HepG2 (cell line): ENCODE measurements at regions not wholly inside any gene's neighbourhood (a gene's known extent, or its start where the extent isn't known, plus 50 kb on each side); places are given as distances from the start of the nearest gene placed in this dataset.
A peak's percentile ranks its signal among the peaks of the same experiment; 100 is the strongest.

ENCODE experiments used
- KDM5A ChIP-seq: fragments of 200-600 bp; sonication (generic); IDR thresholded peaks from 2 replicates; pipeline ENCODE4 v1.7.0; 2018; ENCODE audit warnings: antibody characterized with exemption, mild to moderate bottlenecking, low read length, borderline replicate concordance
- MXD4 ChIP-seq: IDR thresholded peaks from 2 replicates; pipeline ENCODE4 v1.6.1; 2016; ENCODE audit warnings: mild to moderate bottlenecking, missing biosample characterization, missing genetic modification reagents
- RERE ChIP-seq: IDR thresholded peaks from 2 replicates; pipeline ENCODE4 v1.6.1; 2016; ENCODE audit warnings: low read depth, missing genetic modification reagents, missing compliant biosample characterization
- THAP8 ChIP-seq: sonication (generic); formaldehyde crosslinking; IDR thresholded peaks from 2 replicates; pipeline ENCODE4 v1.5.1; 2020; ENCODE audit warnings: missing genetic modification reagents, mild to moderate bottlenecking, borderline replicate concordance
- TRAFD1 ChIP-seq: sonication (generic); formaldehyde crosslinking; IDR thresholded peaks from 2 replicates; pipeline ENCODE4 v1.5.1; 2020; ENCODE audit warnings: missing genetic modification reagents, mild to moderate bottlenecking, borderline replicate concordance
- ZMYM4 ChIP-seq: sonication (generic); formaldehyde crosslinking; IDR thresholded peaks from 2 replicates; pipeline ENCODE4 v1.8.1; 2023; ENCODE audit warnings: mild to moderate bottlenecking, missing genetic modification reagents
- ZNF136 ChIP-seq: sonication (generic); formaldehyde crosslinking; IDR thresholded peaks from 2 replicates; pipeline ENCODE4 v1.8.1; 2022; ENCODE audit warnings: low read depth, mild to moderate bottlenecking, moderate library complexity, missing genetic modification reagents
- ZNF234 ChIP-seq: sonication (generic); formaldehyde crosslinking; conservative IDR thresholded peaks from 2 replicates; pipeline ENCODE4 v1.5.1; 2020; ENCODE audit warnings: mild to moderate bottlenecking, missing genetic modification reagents
- ZNF451 ChIP-seq: sonication (generic); formaldehyde crosslinking; IDR thresholded peaks from 2 replicates; pipeline ENCODE4 v1.5.0; 2020; ENCODE audit warnings: mild to moderate bottlenecking, missing genetic modification reagents
- ZNF614 ChIP-seq: IDR thresholded peaks from 2 replicates; pipeline ENCODE4 v1.6.1; 2018; ENCODE audit warnings: missing biosample characterization, missing genetic modification reagents, inconsistent platforms, borderline replicate concordance
- ZNF616 ChIP-seq: sonication (generic); formaldehyde crosslinking; IDR thresholded peaks from 2 replicates; pipeline ENCODE4 v1.5.0; 2020; ENCODE audit warnings: low read depth, mild to moderate bottlenecking, missing genetic modification reagents
- ZNF687 ChIP-seq: sonication (generic); formaldehyde crosslinking; IDR thresholded peaks from 2 replicates; pipeline ENCODE4 v1.5.1; 2020; ENCODE audit warnings: mild to moderate bottlenecking, missing genetic modification reagents, moderate library complexity
- TF ChIP-seq, protein P1 (sequence below), 2 experiments: sonication (generic) in 1 of 2; formaldehyde crosslinking in 1 of 2; IDR thresholded peaks; 2 replicates each; pipeline versions ENCODE4 v1.4.0 to v1.6.1; 2018 to 2020; ENCODE audit warnings: missing genetic modification reagents in 2 of 2, borderline replicate concordance in 1 of 2, low read depth in 1 of 2, mild to moderate bottlenecking in 1 of 2, missing biosample characterization in 1 of 2

DNA sequence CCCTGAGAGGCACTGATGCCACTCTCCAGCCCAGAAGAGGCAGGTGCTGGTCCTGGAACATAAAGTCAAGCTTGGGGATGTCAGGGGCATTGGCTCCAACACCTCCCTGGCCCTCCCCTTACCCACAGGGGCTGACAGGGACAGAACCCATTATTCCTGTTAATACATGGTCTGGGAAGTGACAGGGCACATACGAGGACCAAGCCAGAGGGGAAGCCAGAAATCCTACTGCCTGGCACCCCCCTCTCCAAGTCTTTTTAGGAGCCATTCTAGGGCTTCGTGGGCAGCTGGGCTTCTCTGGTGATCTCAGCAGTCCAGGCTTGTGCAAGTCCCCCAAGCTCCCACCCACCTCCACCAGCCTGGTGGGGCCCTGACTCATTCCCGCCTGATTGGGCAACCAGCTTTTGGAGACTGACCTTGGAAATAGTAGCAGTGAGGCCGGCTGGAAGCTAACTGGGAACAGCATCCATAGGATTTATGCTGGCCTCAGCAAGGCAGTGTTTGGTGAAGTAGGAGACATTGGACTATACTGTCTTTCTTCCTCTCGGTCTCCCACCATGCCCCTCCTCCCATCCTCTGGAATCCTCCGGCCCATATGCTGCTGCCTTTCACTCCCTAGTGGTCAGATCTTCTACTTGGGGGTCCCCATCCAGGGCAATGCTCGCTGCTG lies 86.4 kb upstream of the HK2 start (continued):
- TF ChIP-seq TRAFD1 (CRISPR knock-in tag) (peak; percentile 44; the same call in 1 of the 2 replicates), THAP8 (CRISPR knock-in tag) (no peak), KDM5A (no peak), MXD4 (no peak), ZNF614 (CRISPR knock-in tag) (peak; percentile 81; the same call in 1 of the 2 replicates), ZNF451 (CRISPR knock-in tag) (no peak), RERE (CRISPR knock-in tag) (peak; percentile 60; the same call in 1 of the 2 replicates), ZNF234 (CRISPR knock-in tag) (0 out of 2 replicates have a peak, but pooled peaks have one; percentile 60), ZMYM4 (peak; percentile 87), ZNF687 (CRISPR knock-in tag) (peak; percentile 96), ZNF136 (CRISPR knock-in tag) (peak; percentile 77; the same call in 1 of the 2 replicates), ZNF616 (CRISPR knock-in tag) (no peak)
- TF ChIP-seq, protein P1, sequence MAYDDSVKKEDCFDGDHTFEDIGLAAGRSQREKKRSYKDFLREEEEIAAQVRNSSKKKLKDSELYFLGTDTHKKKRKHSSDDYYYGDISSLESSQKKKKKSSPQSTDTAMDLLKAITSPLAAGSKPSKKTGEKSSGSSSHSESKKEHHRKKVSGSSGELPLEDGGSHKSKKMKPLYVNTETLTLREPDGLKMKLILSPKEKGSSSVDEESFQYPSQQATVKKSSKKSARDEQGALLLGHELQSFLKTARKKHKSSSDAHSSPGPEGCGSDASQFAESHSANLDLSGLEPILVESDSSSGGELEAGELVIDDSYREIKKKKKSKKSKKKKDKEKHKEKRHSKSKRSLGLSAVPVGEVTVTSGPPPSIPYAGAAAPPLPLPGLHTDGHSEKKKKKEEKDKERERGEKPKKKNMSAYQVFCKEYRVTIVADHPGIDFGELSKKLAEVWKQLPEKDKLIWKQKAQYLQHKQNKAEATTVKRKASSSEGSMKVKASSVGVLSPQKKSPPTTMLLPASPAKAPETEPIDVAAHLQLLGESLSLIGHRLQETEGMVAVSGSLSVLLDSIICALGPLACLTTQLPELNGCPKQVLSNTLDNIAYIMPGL (CRISPR knock-in tag; IDR thresholded peaks at IDR 0.05; ENCODE audit: borderline replicate concordance in 1 of 2, low read depth in 1 of 2), result peak in 1 of 2 experiments; percentile 47; a peak in 1 of 4 replicates
